ENCODE measurements at regions not wholly inside any gene's neighbourhood (a gene's known extent, or its start where the extent isn't known, plus 50 kb on each side); places are given as distances from the start of the nearest gene placed in this dataset.
A peak's percentile ranks its signal among the peaks of the same experiment; 100 is the strongest.

DNA sequence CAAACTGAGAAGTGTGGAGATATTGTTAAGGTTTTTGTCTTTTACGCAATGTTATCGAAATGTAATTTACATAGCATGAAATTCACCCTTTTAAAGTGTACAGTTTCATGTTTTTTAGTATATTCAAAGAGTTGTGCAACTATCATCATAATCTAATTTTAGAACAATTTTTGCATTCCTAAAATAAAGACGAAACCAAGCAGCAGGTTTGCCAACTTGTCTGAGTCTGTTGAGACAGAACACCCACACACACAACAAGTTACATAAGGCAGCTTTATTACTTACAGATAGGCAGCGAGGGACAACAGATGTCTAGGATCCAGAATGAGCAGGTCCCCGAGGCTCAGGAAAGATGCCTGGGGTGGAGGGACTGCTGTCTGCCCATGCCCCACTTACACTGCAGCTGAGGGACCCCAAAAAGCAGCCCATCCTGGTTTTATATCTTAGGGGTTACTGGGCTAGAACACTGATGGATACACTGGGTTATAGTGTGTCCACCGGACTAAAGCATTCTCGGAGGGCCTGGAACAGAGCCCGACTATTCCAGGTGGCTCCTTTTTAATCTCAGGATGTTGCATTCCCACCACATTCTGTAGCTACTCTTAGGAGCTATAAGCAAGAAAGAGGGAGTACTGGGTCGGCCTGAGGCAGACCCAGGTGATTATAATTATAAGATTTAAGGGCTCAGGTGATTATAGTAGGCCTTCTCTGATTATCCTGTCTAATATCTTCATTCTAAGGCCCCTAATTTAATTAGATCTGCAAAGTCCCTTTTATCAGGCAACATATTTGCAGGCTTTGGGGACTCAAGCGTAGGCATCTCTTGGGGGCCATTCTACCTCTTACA lies 150.2 kb upstream of the DOK6 start:
- DNase-seq (ENCODE audit: low spot score): peak; percentile 40
- peak overlapping the region; percentile 1 for H3K27ac ChIP-seq (ENCODE audit: low read depth, low read length, poor library complexity, severe bottlenecking)
- ChIA-PET POLR2A (ENCODE audit: low non-redundant PET) (no interaction called here), CTCF (no interaction called here)
- H3K9me3 ChIP-seq (ENCODE audit: low read depth, low read length, poor library complexity, severe bottlenecking): no peaks in the 10 kb centered on the region
- H3K4me3 ChIP-seq (ENCODE audit: low read depth, low read length, poor library complexity, severe bottlenecking): no peak overlapping the region
- no peaks in the 10 kb centered on the region for H3K36me3 ChIP-seq (ENCODE audit: insufficient read depth, low read length, poor library complexity, severe bottlenecking)
- BruUV-seq (replicated peaks): no TSS peak
- peaks cover 18% of the 10 kb centered on the region for H3K4me1 ChIP-seq (ENCODE audit: insufficient read depth, low read length, poor library complexity, severe bottlenecking)
- intact Hi-C loops (cut with micrococcal nuclease; ENCODE audit: unreplicated experiment): loop anchor here (10.0 kb wide), 1 partner anchor 234 kb away; no protein-coding TSS in a partner anchor
- TF ChIP-seq EZH2 (IDR thresholded peaks at IDR 0.05; ENCODE audit: borderline replicate concordance, low read depth, low read length, poor library complexity, severe bottlenecking): no peak
- TF ChIP-seq CTCF (conservative IDR thresholded peaks at IDR 0.05; ENCODE audit: low read depth, low read length): no peak
- H3K27me3 ChIP-seq (replicated peaks; ENCODE audit: insufficient read depth, low read depth, low read length, poor library complexity): no peaks in the 10 kb centered on the region

GRCh38 chr18:69257861-69258458 lies 142.7 kb upstream of the DOK6 start:
- ChIA-PET POLR2A (ENCODE audit: low non-redundant PET) (no interaction called here), CTCF (no interaction called here)
- Histone ChIP-seq H3K4me1 (ENCODE audit: insufficient read depth, low read length, poor library complexity, severe bottlenecking) (peaks cover 13% of the 10 kb centered on the region), H3K36me3 (ENCODE audit: insufficient read depth, low read length, poor library complexity, severe bottlenecking) (no peaks in the 10 kb centered on the region), H3K9me3 (ENCODE audit: low read depth, low read length, poor library complexity, severe bottlenecking) (no peaks in the 10 kb centered on the region), H3K27ac (ENCODE audit: low read depth, low read length, poor library complexity, severe bottlenecking) (peak overlapping the region; percentile 56), H3K27me3 (replicated peaks; ENCODE audit: insufficient read depth, low read depth, low read length, poor library complexity) (no peaks in the 10 kb centered on the region), H3K4me3 (ENCODE audit: low read depth, low read length, poor library complexity, severe bottlenecking) (no peak overlapping the region)
- peak; percentile 77 for DNase-seq (ENCODE audit: low spot score)
- no TSS peak for BruUV-seq (replicated peaks)
- intact Hi-C loops (cut with micrococcal nuclease; ENCODE audit: unreplicated experiment): loop anchor here (10.0 kb wide), 1 partner anchor 227 kb away; no protein-coding TSS in a partner anchor
- TF ChIP-seq CTCF (conservative IDR thresholded peaks at IDR 0.05; ENCODE audit: low read depth, low read length) (no peak), EZH2 (IDR thresholded peaks at IDR 0.05; ENCODE audit: borderline replicate concordance, low read depth, low read length, poor library complexity, severe bottlenecking) (no peak)

DNA sequence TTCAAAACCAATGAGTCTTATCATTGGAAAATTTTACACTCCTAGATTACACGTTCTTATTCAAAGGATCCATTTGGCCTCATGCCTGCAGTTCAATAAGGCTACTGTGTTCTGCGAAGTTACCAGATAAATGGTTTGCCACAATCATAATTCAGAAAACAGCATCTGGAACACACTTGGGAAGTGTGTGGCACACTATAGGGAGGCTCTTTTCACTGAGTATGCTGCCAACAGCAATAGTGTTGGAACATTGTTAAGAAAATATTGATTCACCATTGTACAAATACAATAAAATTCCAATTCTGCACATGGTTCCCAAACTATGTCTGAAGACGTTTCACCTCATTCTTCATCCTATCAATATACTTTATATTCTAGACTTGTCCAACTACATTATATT lies 141.4 kb upstream of the DOK6 start:
- intact Hi-C loops (cut with micrococcal nuclease; ENCODE audit: unreplicated experiment): loop anchor here (10.0 kb wide), 1 partner anchor 226 kb away; no protein-coding TSS in a partner anchor
- H3K36me3 ChIP-seq (ENCODE audit: insufficient read depth, low read length, poor library complexity, severe bottlenecking): no peaks in the 10 kb centered on the region
- H3K27ac ChIP-seq (ENCODE audit: low read depth, low read length, poor library complexity, severe bottlenecking): no peak overlapping the region
- DNase-seq (ENCODE audit: low spot score): no peak
- no peak for TF ChIP-seq EZH2 (IDR thresholded peaks at IDR 0.05; ENCODE audit: borderline replicate concordance, low read depth, low read length, poor library complexity, severe bottlenecking)
- TF ChIP-seq CTCF (conservative IDR thresholded peaks at IDR 0.05; ENCODE audit: low read depth, low read length): no peak
- H3K9me3 ChIP-seq (ENCODE audit: low read depth, low read length, poor library complexity, severe bottlenecking): no peaks in the 10 kb centered on the region
- H3K4me1 ChIP-seq (ENCODE audit: insufficient read depth, low read length, poor library complexity, severe bottlenecking): peaks cover 13% of the 10 kb centered on the region
- no TSS peak for BruUV-seq (replicated peaks)
- ChIA-PET POLR2A (ENCODE audit: low non-redundant PET) (no interaction called here), CTCF (no interaction called here)
- H3K27me3 ChIP-seq (replicated peaks; ENCODE audit: insufficient read depth, low read depth, low read length, poor library complexity): no peaks in the 10 kb centered on the region
- H3K4me3 ChIP-seq (ENCODE audit: low read depth, low read length, poor library complexity, severe bottlenecking): no peak overlapping the region

All from A673 (cell line).